Gastrocnemius medialis (tissue), 4 donors: ENCODE measurements at regions not wholly inside any gene's neighbourhood (a gene's known extent, or its start where the extent isn't known, plus 50 kb on each side); places are given as distances from the start of the nearest gene placed in this dataset.

ENCODE experiments used
- POLR2A ChIP-seq, 2 donors: fragments of 450-650 bp; IDR thresholded peaks; one replicate each; pipeline ENCODE4 v1.6.1; 2017; ENCODE audit warnings: antibody characterized with exemption in 2 of 2, mild to moderate bottlenecking in 2 of 2, moderate library complexity in 2 of 2
- TF ChIP-seq, protein P1 (sequence below), 5 experiments: fragments of 450-650 bp in 3 of 5; fragments of 200-600 bp in 2 of 5; sonication (generic) in 2 of 5; IDR thresholded peaks in 4 of 5; conservative IDR thresholded peaks in 1 of 5; 1 replicate in 4 of 5; 2 replicates in 1 of 5; pipeline ENCODE4 v1.5.1; 2016 to 2019; ENCODE audit warnings: antibody characterized with exemption in 5 of 5, mild to moderate bottlenecking in 3 of 5, moderate library complexity in 3 of 5

DNA sequence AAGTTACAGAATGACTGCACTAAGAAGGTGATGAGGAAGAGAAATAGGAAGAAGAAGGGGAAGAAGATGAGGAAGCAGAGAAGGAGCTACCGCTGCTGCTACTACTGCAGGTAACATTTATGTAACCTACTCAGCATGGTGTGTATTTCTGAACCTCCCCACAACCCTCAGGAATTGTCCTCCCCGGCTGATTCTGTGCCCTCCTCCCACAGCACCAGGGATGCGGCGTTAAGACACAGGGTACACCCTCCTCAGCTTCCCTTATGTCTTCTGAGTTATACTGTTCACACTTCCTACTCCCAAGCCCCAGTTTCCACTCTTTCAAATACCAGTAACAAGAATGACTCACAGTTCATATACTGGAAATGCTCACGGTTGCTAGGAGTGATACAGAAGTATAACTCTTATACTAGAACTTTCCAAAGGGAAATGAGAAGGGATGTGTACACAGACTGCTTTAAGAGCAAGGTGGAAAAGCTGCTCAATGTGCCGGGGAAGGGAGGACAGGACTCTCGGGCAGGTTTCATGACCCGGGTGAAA lies 224.5 kb upstream of the PSMD7 start:
- TF ChIP-seq, protein P1, sequence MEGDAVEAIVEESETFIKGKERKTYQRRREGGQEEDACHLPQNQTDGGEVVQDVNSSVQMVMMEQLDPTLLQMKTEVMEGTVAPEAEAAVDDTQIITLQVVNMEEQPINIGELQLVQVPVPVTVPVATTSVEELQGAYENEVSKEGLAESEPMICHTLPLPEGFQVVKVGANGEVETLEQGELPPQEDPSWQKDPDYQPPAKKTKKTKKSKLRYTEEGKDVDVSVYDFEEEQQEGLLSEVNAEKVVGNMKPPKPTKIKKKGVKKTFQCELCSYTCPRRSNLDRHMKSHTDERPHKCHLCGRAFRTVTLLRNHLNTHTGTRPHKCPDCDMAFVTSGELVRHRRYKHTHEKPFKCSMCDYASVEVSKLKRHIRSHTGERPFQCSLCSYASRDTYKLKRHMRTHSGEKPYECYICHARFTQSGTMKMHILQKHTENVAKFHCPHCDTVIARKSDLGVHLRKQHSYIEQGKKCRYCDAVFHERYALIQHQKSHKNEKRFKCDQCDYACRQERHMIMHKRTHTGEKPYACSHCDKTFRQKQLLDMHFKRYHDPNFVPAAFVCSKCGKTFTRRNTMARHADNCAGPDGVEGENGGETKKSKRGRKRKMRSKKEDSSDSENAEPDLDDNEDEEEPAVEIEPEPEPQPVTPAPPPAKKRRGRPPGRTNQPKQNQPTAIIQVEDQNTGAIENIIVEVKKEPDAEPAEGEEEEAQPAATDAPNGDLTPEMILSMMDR (IDR thresholded peaks at IDR 0.05 in 4 of 5, conservative IDR thresholded peaks at IDR 0.05 in 1 of 5) = no peak
- no peak for TF ChIP-seq POLR2A (IDR thresholded peaks at IDR 0.05)
